HUES64 (cell line): ENCODE measurements at regions not wholly inside any gene's neighbourhood (a gene's known extent, or its start where the extent isn't known, plus 50 kb on each side); places are given as distances from the start of the nearest gene placed in this dataset.

Experiments used
- H3K27ac ChIP-seq: 2 replicates; pipeline ENCODE4 v1.7.0; 2013; ENCODE audit warnings: low read depth, low read length, inconsistent platforms
- H3K27me3 ChIP-seq: 2 replicates; pipeline ENCODE4 v1.6.1; 2013; ENCODE audit warnings: mild to moderate bottlenecking, low read length; ENCODE audit not compliant: insufficient read depth
- H3K36me3 ChIP-seq: 2 replicates; pipeline ENCODE4 v1.6.1; 2013; ENCODE audit warnings: mild to moderate bottlenecking, low read length; ENCODE audit not compliant: insufficient read depth
- H3K4me1 ChIP-seq: 2 replicates; pipeline ENCODE4 v1.6.1; 2013; ENCODE audit warnings: mild to moderate bottlenecking, low read length, moderate library complexity; ENCODE audit not compliant: insufficient read depth
- H3K4me3 ChIP-seq: 2 replicates; pipeline ENCODE4 v1.5.1; 2013; ENCODE audit warnings: mild to moderate bottlenecking, low read length, moderate library complexity
- H3K9ac ChIP-seq: 2 replicates; pipeline ENCODE4 v1.6.1; 2013; ENCODE audit warnings: mild to moderate bottlenecking, low read depth, low read length
- H3K9me3 ChIP-seq: 2 replicates; pipeline ENCODE4 v1.6.1; 2013; ENCODE audit warnings: low read depth, low read length; ENCODE audit not compliant: insufficient read depth
- WGBS: fragments of 150-250, 120-280 bp; methylation state at CpG from one replicate; pipeline ENCODE4 v1.1.7; 2013; ENCODE audit warnings: missing lambda C conversion rate; 5-methylcytosine and 5-hydroxymethylcytosine counted together

- WGBS, result 84% methylated on average over 7 of the region's 7 CpGs
- no peak overlapping the region for H3K27ac ChIP-seq
Measured at GRCh38 chr11:119935349-119935925, 202.5 kb downstream of the TRIM29 start.

GRCh38 chr11:119934866-119935265 lies 203.0 kb downstream of the TRIM29 start:
- H3K27ac ChIP-seq, result no peak overlapping the region
- H3K36me3 ChIP-seq, result no peaks in the 10 kb centered on the region
- H3K27me3 ChIP-seq, result no peaks in the 10 kb centered on the region
- H3K9ac ChIP-seq, result no peak overlapping the region
- peaks cover 10% of the 10 kb centered on the region; the same call in 1 of the 2 replicates for H3K4me1 ChIP-seq
- no peaks in the 10 kb centered on the region for H3K9me3 ChIP-seq
- 89% methylated on average over 5 of the region's 5 CpGs for WGBS
- H3K4me3 ChIP-seq, result no peak overlapping the region

More at GRCh38 chr11:119935349-119935925, 202.5 kb downstream of the TRIM29 start:
- no peaks in the 10 kb centered on the region for H3K36me3 ChIP-seq
- H3K9ac ChIP-seq, result no peak overlapping the region
- H3K9me3 ChIP-seq, result no peaks in the 10 kb centered on the region
- H3K27me3 ChIP-seq, result no peaks in the 10 kb centered on the region
- no peak overlapping the region for H3K4me3 ChIP-seq
- H3K4me1 ChIP-seq, result peaks cover 10% of the 10 kb centered on the region; the same call in 1 of the 2 replicates

- no peak overlapping the region for H3K27ac ChIP-seq
- 93% methylated on average over 4 of the region's 4 CpGs for WGBS
- no peak overlapping the region for H3K9ac ChIP-seq
- H3K36me3 ChIP-seq, result no peaks in the 10 kb centered on the region
- H3K4me1 ChIP-seq, result peaks cover 10% of the 10 kb centered on the region; the same call in 1 of the 2 replicates
- no peaks in the 10 kb centered on the region for H3K27me3 ChIP-seq
- H3K9me3 ChIP-seq, result no peaks in the 10 kb centered on the region
- H3K4me3 ChIP-seq, result no peak overlapping the region
Measured at GRCh38 chr11:119934267-119934666, 203.6 kb downstream of the TRIM29 start.

GRCh38 chr11:119933584-119933983 lies 204.3 kb downstream of the TRIM29 start:
- H3K27me3 ChIP-seq, result no peaks in the 10 kb centered on the region
- no peak overlapping the region for H3K27ac ChIP-seq
- no peak overlapping the region for H3K9ac ChIP-seq
- 43% methylated on average over 5 of the region's 5 CpGs for WGBS
- H3K9me3 ChIP-seq, result no peaks in the 10 kb centered on the region
- no peaks in the 10 kb centered on the region for H3K36me3 ChIP-seq
- peaks cover 8% of the 10 kb centered on the region; the same call in 1 of the 2 replicates for H3K4me1 ChIP-seq
- H3K4me3 ChIP-seq, result no peak overlapping the region

GRCh38 chr11:119932828-119933562 lies 204.0 kb upstream of the NECTIN1 start:
- Histone ChIP-seq H3K27me3 (no peaks in the 10 kb centered on the region), H3K9me3 (no peaks in the 10 kb centered on the region), H3K4me1 (peaks cover 6% of the 10 kb centered on the region; the same call in 1 of the 2 replicates), H3K36me3 (no peaks in the 10 kb centered on the region), H3K9ac (no peak overlapping the region), H3K4me3 (no peak overlapping the region), H3K27ac (no peak overlapping the region)
- WGBS, result 54% methylated on average over 9 of the region's 9 CpGs

GRCh38 chr11:119928047-119928446 lies 199.0 kb upstream of the NECTIN1 start:
- Histone ChIP-seq H3K4me1 (0 out of 2 replicates have a peak, but pooled peaks cover under 1% of the 10 kb centered on the region), H3K4me3 (no peak overlapping the region), H3K27ac (no peak overlapping the region), H3K9ac (no peak overlapping the region), H3K27me3 (no peaks in the 10 kb centered on the region), H3K9me3 (no peaks in the 10 kb centered on the region), H3K36me3 (no peaks in the 10 kb centered on the region)
- WGBS, result 85% methylated on average over 4 of the region's 4 CpGs

GRCh38 chr11:119924017-119924416 lies 195.0 kb upstream of the NECTIN1 start:
- Histone ChIP-seq H3K27ac (no peak overlapping the region), H3K36me3 (no peaks in the 10 kb centered on the region), H3K4me3 (no peak overlapping the region), H3K4me1 (no peaks in the 10 kb centered on the region), H3K27me3 (no peaks in the 10 kb centered on the region), H3K9me3 (no peaks in the 10 kb centered on the region), H3K9ac (no peak overlapping the region)
- WGBS, result 90% methylated on average over 5 of the region's 5 CpGs

- 91% methylated on average over 8 of the region's 8 CpGs for WGBS
- H3K27ac ChIP-seq, result no peak overlapping the region
- H3K4me1 ChIP-seq, result no peaks in the 10 kb centered on the region
- H3K4me3 ChIP-seq, result no peak overlapping the region
- no peaks in the 10 kb centered on the region for H3K27me3 ChIP-seq
- H3K9me3 ChIP-seq, result no peaks in the 10 kb centered on the region
- no peaks in the 10 kb centered on the region for H3K36me3 ChIP-seq
- H3K9ac ChIP-seq, result no peak overlapping the region
Measured at GRCh38 chr11:119921571-119921970, 192.6 kb upstream of the NECTIN1 start.

GRCh38 chr11:119920666-119921387 lies 191.8 kb upstream of the NECTIN1 start:
- no peak overlapping the region for H3K27ac ChIP-seq
- no peaks in the 10 kb centered on the region for H3K36me3 ChIP-seq
- no peaks in the 10 kb centered on the region for H3K9me3 ChIP-seq
- 90% methylated on average over 27 of the region's 27 CpGs for WGBS
- H3K4me3 ChIP-seq, result no peak overlapping the region
- H3K27me3 ChIP-seq, result no peaks in the 10 kb centered on the region
- H3K4me1 ChIP-seq, result no peaks in the 10 kb centered on the region
- H3K9ac ChIP-seq, result no peak overlapping the region

GRCh38 chr11:119919656-119920055 lies 190.7 kb upstream of the NECTIN1 start:
- no peaks in the 10 kb centered on the region for H3K27me3 ChIP-seq
- H3K9me3 ChIP-seq, result no peaks in the 10 kb centered on the region
- 72% methylated on average over 6 of the region's 6 CpGs for WGBS
- no peaks in the 10 kb centered on the region for H3K36me3 ChIP-seq
- no peak overlapping the region for H3K27ac ChIP-seq
- no peak overlapping the region for H3K4me3 ChIP-seq
- no peaks in the 10 kb centered on the region for H3K4me1 ChIP-seq
- H3K9ac ChIP-seq, result no peak overlapping the region

GRCh38 chr11:119918347-119918746 lies 189.3 kb upstream of the NECTIN1 start:
- H3K36me3 ChIP-seq, result no peaks in the 10 kb centered on the region
- no peak overlapping the region for H3K9ac ChIP-seq
- WGBS, result 93% methylated on average over 6 of the region's 6 CpGs
- no peak overlapping the region for H3K27ac ChIP-seq
- no peak overlapping the region for H3K4me3 ChIP-seq
- H3K9me3 ChIP-seq, result no peaks in the 10 kb centered on the region
- no peaks in the 10 kb centered on the region for H3K27me3 ChIP-seq
- no peaks in the 10 kb centered on the region for H3K4me1 ChIP-seq
